Ammon's horn (tissue), 1 donor: ENCODE measurements at regions not wholly inside any gene's neighbourhood (a gene's known extent, or its start where the extent isn't known, plus 50 kb on each side); places are given as distances from the start of the nearest gene placed in this dataset.

Experiments
- DNase-seq: peaks from one replicate; pipeline ENCODE4 v3.0.0-alpha.2; 2016; ENCODE audit warnings: low spot score

- DNase-seq = no peak
Measured at GRCh38 chr2:111219285-111219684, 98.6 kb downstream of the BCL2L11 start.

- DNase-seq = no peak
Measured at GRCh38 chr2:111219734-111220505, 99.2 kb downstream of the BCL2L11 start.

- no peak for DNase-seq
Measured at GRCh38 chr2:111220962-111221361, 100.2 kb downstream of the BCL2L11 start.

GRCh38 chr2:111221701-111222100, 101.0 kb downstream of the BCL2L11 start:
- DNase-seq = peak; percentile 7

GRCh38 chr2:111222204-111222866, 101.6 kb downstream of the BCL2L11 start:
- DNase-seq = no peak

- no peak for DNase-seq
Measured at GRCh38 chr2:111225856-111226255, 105.1 kb downstream of the BCL2L11 start.

GRCh38 chr2:111226876-111227700, 106.4 kb downstream of the BCL2L11 start:
- no peak for DNase-seq

- DNase-seq = no peak
Measured at GRCh38 chr2:111227716-111228141, 107.0 kb downstream of the BCL2L11 start.

- no peak for DNase-seq
Measured at GRCh38 chr2:111231532-111232252, 111.0 kb downstream of the BCL2L11 start.

- DNase-seq = no peak
Measured at GRCh38 chr2:111235192-111236015, 114.7 kb downstream of the BCL2L11 start.

- DNase-seq = no peak
Measured at GRCh38 chr2:111236025-111236424, 115.3 kb downstream of the BCL2L11 start.

GRCh38 chr2:111238296-111238695, 117.6 kb downstream of the BCL2L11 start:
- no peak for DNase-seq

- DNase-seq = no peak
Measured at GRCh38 chr2:111239107-111239506, 118.4 kb downstream of the BCL2L11 start.

- DNase-seq = no peak
Measured at GRCh38 chr2:111239581-111240249, 119.0 kb downstream of the BCL2L11 start.

GRCh38 chr2:111243295-111243694, 122.6 kb downstream of the BCL2L11 start:
- no peak for DNase-seq

- DNase-seq = no peak
Measured at GRCh38 chr2:111244864-111245263, 124.2 kb downstream of the BCL2L11 start.

- DNase-seq = no peak
Measured at GRCh38 chr2:111246620-111247061, 125.9 kb downstream of the BCL2L11 start.

GRCh38 chr2:111247491-111247890, 126.8 kb downstream of the BCL2L11 start:
- no peak for DNase-seq

- DNase-seq = no peak
Measured at GRCh38 chr2:111249806-111250205, 129.1 kb downstream of the BCL2L11 start.

GRCh38 chr2:111250448-111251030, 129.8 kb downstream of the BCL2L11 start:
- no peak for DNase-seq
